Skin epidermis (tissue), 12 donors: ENCODE measurements at regions not wholly inside any gene's neighbourhood (a gene's known extent, or its start where the extent isn't known, plus 50 kb on each side); places are given as distances from the start of the nearest gene placed in this dataset.
"Not testable (repeated sequence)": the region's sequence is repeated elsewhere in the genome, so short reads cannot be mapped to it uniquely, and the experiment has no call there.

ENCODE experiments used
- H3K27ac ChIP-seq, 21 experiments: fragments of 200-600 bp; sonication (generic) in 11 of 21; one replicate each; pipeline ENCODE4 v1.5.0; 2020; ENCODE audit warnings: mild to moderate bottlenecking in 3 of 21, inconsistent platforms in 2 of 21, moderate library complexity in 2 of 21
- H3K4me3 ChIP-seq, 7 experiments: fragments of 200-600 bp; sonication (generic) in 2 of 7; one replicate each; pipeline ENCODE4 v1.5.0; 2020; ENCODE audit warnings: inconsistent platforms in 2 of 7, mild to moderate bottlenecking in 2 of 7, moderate library complexity in 1 of 7

DNA sequence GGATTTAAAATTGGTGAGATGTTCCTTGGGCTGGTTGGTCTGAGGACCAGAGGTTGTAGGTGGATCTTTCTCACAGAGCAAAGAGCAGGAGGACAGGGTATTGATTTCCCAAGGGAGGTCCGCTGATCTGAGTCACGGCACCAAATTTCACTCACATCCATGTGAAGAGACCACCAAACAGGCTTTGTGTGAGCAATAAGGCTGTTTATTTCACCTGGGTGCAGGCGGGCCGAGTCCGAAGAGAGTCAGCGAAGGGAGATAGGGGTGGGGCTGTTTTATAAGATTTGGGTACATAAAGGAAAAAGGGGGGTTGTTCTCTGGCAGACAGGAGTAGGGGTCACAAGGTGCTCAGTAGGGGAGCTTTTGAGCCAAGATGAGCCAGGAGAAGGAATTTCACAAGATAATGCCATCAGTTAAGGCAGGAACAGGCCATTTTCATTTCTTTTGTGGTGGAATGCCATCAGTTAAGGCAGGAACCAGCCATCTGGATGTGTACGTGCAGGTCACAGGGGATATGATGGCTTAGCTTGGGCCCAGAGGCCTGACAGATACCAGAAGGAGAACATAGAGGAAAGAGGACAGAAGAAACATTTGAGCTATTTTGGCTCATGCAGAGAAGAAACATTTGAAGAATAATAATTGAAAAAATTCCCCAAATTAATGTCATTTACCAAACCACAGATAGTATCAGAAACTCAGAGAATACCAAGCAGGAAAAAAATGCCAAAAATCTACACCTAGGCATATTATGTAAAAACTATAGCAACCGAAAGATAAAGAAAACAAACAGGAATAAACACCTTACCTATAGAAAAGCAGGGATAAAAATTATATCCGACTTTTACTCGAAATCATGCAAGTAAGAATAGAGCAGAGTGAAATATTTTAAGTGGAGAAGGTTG lies 585.2 kb upstream of the MDGA2 start:
- H3K27ac ChIP-seq, H3K4me3 ChIP-seq: not testable (repeated sequence)

DNA sequence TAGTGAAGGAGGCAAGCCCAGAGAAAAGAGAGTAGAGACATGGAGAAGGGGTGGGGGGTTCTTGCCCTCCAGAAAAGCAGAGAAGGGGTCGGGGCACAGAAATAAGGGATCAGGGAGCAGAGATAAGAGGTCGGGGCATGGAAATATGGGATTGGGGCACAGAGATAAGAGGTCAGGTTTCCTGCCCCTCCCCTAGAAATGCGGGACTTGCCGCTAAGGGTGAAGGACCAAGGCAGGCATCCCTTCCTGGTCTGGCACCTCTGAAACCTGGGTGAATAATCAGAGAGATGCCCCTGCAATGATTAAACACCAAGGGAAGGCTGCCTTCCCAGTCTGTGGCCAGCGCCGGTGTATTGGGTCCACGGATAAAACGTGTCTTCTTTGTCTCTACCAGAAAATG lies 584.5 kb upstream of the MDGA2 start:
- H3K27ac ChIP-seq, H3K4me3 ChIP-seq: not testable (repeated sequence)

DNA sequence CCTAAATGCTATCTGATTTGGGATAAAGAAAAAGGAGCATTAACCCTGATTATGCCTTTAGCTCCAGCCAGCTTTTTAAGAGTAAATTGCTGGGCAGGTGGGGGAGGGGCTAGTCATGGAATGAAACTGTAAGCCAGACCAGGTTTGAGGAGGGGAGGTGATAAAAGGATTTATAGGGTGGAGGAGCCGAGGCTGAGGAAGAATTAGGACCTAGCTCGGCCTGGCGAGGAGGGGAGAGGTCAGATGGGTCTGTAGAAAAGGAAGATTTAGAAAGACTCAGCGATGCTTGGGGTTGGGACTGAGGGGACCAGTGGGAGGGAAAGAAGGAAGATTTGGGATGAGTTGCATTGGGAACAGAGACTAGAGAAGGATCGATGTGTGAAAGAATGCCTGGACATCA lies 583.8 kb upstream of the MDGA2 start:
- not testable (repeated sequence) for H3K4me3 ChIP-seq

DNA sequence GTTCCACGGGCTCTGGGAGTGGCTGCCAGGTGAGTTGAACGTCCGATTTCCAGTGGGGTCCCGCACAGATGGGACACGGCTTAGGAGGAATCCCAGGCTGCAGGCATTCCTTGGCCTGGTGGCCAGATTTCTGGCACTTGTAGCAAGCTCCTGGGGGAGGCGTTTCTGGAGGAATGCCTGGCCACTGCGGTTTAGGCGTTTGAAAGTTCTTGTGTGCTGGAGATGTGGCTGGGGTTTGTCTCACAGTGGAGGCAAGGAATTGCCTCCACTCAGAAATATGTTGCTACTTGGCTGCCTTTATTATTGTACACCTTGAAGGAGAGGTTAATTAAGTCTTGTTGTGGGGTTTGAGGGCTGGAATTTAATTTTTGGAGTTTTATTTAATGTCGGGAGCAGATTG lies 583.3 kb upstream of the MDGA2 start:
- not testable (repeated sequence) for H3K4me3 ChIP-seq, H3K27ac ChIP-seq

More for the DNA sequence above, 583.8 kb upstream of the MDGA2 start:
- not testable (repeated sequence) for H3K27ac ChIP-seq

DNA sequence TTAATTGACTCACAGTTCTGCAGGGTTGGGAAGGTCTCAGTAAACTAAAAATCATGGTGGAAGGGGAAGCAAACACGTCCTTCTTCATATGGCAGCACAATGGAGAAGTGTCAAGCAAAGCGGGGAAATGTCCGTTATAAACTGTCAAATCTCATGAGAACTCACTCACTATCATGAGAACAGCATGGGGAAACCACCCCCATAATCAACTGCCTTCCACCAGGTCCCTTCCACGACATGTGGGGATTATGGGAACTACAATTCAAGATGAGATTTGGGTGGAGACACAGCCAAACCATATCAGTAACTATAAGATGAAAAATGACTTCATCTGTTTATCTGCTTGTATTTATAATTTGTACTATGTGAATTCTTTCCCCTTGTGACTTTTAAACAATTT lies 577.6 kb upstream of the MDGA2 start:
- Histone ChIP-seq H3K27ac (no peak overlapping the region), H3K4me3 (no peak overlapping the region)

DNA sequence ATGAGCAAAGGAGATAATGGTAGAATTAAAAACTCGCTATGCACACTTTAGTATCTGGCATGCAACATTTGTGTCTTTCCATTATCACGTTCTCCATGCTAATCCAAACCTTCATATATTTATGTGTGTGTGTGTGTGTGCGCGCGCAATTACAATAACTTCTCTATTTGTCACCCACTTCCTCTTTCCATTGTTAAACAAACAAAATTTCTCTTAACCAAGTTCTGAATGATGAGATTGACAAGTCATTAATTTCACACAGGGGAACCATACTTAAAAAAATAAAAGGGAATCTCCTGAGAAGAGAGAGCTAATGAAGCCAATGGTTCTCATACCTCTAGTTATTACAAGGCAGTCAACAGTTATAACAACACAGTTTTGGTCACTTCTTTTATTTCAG lies 575.9 kb upstream of the MDGA2 start:
- Histone ChIP-seq H3K27ac (no peak overlapping the region), H3K4me3 (no peak overlapping the region)

DNA sequence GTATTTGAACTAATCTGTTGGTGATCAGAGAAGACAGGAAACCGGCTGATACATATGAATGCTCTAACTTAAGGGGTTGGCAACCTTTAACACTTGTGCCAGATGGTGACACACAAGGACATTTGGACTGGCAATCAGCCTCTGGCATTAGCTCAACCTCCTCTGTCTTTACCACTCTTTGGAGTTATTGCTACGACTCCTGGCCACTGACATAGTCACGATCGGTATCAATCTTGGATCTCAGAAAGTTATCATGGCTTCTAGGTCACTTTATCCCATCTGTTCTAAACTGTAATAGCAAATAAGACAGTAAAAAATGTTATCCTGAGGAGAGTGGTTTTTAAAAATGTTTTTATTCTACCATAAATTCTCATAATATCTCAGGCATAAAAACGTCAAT lies 575.2 kb upstream of the MDGA2 start:
- Histone ChIP-seq H3K4me3 (no peak overlapping the region), H3K27ac (no peak overlapping the region)

DNA sequence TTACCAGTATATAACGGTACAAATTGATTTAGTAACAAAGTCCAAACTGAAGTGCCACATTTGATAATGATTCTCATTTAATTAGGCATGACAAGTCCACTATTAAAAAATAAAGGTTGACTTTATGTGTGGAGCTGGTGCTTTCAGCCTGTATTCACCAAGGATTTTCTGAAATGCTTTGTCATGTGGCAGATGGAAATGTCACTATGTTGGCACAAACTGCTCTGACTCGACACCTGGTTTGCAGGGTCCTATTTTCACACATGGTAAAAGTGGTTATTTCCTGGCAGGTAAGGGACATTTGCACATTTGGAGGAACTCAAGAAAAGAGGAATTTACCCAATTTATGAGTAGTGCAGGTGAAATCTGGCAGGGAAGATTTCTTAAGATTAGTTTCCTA lies 572.6 kb upstream of the MDGA2 start:
- no peak overlapping the region for H3K27ac ChIP-seq
- H3K4me3 ChIP-seq, result no peak overlapping the region

DNA sequence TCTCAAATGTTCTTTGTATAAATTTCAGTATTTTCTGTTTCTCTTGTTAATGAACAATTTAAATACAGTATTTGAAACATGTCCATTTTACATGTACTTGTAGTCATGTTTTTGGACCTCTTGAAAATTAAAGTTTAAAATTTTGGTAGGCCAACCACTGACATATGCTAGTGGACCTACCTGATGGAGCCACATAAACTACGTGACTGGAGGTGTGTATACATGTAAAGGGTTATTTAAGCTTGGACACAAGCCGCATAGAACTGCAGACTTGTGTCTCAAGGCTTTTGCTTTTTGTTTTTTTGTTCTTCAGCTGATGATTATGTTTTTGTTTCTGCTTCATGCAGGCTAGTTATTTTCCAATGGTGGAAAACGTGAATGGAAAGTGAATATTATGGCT lies 568.5 kb upstream of the MDGA2 start:
- H3K4me3 ChIP-seq, result no peak overlapping the region

DNA sequence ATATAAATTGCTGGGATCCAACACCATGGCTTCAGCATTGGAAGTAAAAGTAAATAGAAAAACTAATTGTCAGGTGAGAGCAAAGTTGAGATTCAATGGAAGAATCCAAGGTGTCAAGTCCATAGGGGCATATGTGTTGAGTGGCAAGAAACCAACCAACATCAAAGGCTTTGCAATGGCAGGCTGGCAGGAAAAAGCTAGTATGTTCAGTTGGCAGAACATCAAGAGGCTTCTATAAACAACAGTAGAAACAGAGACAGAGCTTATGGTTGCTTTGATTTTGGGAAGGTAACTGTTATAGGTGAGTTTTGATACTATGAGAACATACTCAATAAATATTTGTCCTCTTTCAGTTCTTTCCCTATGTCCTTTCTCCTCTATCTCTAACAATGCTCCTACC lies 553.7 kb upstream of the MDGA2 start:
- Histone ChIP-seq H3K27ac (no peak overlapping the region), H3K4me3 (no peak overlapping the region)

More for the DNA sequence above, 568.5 kb upstream of the MDGA2 start:
- H3K27ac ChIP-seq, result no peak overlapping the region

DNA sequence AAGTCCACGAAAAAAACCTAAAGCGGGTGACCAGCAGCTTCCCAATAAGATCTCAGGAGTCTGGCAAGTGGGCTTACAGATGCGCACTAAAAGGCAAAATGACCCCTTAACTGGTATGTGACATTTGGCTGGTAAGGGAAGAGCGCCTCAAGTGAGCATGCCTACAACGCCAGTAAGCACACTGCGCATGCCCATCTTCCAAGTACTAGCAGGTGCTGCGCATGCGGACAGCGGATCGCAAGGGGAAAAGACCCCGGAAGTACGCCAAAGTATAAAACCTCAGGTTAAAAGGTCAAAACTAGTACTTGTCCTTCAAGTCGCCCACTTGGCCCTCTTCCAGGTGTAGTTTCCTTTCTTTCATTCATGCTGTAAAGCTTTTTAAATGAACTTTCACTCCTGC lies 518.5 kb upstream of the MDGA2 start:
- no peak overlapping the region for H3K4me3 ChIP-seq
- no peak overlapping the region for H3K27ac ChIP-seq

DNA sequence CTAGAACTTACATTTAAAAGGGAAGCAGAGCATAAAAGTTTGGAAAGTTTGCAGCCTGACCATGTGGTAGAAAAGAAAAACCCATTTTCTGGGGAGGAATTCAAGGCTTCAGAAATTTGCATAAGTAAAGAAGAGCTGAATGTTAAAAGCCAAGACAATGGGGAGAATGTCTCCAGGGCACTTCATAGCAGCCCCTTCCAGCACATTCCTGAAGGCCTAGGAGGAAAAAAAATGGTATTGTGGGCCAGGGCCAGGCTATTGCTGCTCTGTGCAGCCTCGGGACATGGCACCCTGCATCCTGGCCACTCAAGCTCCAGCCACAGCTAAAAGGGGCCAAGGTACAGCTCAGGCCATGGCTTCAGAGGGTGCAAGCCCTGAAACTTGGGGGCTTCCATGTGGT lies 474.2 kb upstream of the MDGA2 start:
- not testable (repeated sequence) for H3K4me3 ChIP-seq, H3K27ac ChIP-seq

DNA sequence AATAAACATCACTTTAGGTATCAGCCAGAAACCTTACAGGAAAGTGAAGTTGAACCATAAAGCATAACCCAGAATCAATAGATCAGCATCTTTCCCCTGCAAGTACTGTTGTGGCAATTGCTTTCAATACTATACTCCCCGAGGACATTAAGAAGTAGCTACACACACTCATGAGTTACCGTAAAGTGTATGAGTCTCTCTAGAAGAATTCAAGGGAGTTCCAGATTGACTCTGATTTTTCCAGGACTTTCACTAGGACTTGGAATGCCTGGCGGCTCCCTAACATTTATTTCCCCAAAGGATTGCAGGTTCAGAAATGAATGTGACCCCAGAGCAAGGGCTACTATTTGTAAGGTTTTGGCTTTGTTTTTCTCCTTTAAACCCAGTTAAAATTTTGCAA lies 465.4 kb upstream of the MDGA2 start:
- Histone ChIP-seq H3K4me3 (no peak overlapping the region), H3K27ac (no peak overlapping the region)

DNA sequence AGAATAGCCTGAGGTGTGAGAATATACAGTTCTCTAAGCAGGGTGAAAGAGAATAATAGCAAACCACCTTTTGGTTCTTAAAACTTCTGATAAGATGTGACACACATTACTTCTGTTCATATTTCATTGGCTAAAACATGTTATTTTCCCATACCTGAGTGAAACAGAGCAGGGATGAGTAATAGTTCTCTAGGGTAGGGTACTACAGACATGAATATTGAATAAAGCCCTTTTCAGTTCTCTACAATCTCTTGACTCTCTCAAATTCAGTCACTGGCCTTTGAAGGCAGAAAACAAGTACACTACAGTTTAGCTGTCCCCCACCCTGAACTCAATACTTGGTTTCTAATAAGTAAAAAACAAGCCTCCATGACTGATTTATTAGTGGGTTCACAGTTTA lies 454.1 kb upstream of the MDGA2 start:
- Histone ChIP-seq H3K27ac (no peak overlapping the region), H3K4me3 (no peak overlapping the region)

DNA sequence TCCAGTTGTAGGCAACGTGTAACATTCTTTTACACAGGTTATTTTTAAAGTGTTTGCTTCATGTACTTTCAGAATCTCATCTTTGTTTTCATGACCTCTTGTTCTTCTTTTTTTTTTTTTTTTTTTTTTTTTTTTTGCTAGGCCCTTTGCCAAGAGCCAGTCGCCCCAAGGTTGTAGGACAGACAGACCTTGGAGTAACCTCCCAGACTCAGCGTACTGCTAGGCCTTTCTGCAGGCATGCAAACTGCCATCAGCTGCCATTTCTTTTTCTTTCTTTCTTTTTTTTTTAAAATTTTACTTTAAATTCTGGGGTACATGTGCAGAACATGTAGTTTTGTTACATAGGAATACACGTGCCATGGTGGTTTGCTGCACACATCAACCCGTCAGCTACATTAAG lies 452.3 kb upstream of the MDGA2 start:
- H3K4me3 ChIP-seq, result no peak overlapping the region
- no peak overlapping the region for H3K27ac ChIP-seq

DNA sequence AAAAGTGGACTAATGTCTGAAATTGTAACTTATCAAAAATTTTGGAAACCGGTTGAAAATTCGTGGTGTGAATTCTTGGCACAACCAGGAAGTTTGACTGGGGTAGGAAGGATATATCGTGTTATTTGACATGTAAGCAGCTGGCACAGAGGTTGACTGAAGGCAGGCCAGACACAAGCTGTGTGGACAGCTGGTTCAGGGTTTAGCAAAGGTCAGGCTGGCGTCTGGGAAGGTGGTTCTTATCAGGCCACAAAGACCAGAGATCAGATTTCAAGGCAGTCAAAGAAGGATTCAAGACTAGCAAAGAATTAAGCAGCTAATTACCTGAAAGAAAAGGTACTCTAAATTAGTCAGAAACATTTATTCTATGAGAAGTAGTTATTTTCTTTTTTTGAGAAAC lies 450.2 kb upstream of the MDGA2 start:
- H3K27ac ChIP-seq, result no peak overlapping the region
- no peak overlapping the region for H3K4me3 ChIP-seq

DNA sequence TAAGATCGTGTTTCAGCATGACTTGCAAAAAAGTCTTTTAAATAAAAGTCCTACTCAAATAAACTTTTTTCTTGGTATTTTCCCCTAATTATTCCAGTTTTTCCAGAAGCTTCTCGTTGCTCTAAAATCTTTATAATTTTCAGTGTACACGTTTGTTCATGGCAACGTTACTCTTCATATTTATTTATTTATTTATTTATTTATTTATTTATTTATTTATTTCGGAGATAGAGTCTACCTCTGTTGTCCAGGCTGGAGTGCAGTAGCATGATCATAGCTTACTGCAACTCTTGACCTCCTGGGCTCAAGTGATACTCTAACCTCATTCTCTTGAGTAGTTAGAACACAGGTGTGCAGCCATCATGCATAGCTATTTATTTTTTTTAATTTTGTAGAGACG lies 438.3 kb upstream of the MDGA2 start:
- H3K4me3 ChIP-seq, result no peak overlapping the region
- H3K27ac ChIP-seq, result no peak overlapping the region

DNA sequence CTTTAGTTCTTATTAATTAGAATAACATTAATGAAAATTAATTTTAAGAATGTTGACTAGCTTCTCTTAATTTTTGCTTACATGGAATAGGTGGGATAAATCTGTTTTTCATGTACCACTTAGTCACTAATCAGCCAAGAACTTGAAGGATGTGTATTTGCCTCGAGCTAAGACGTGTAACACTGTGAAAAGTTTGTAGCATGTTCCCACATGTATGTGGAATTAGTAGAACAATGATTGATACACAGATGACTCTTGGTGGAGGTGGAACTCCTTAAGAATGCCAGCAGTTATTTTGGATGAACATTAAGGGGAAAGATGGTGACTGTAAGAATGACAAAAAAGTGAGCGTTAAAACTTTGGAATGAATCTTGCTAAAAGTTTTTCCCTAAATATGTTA lies 435.7 kb upstream of the MDGA2 start:
- Histone ChIP-seq H3K27ac (no peak overlapping the region), H3K4me3 (no peak overlapping the region)

DNA sequence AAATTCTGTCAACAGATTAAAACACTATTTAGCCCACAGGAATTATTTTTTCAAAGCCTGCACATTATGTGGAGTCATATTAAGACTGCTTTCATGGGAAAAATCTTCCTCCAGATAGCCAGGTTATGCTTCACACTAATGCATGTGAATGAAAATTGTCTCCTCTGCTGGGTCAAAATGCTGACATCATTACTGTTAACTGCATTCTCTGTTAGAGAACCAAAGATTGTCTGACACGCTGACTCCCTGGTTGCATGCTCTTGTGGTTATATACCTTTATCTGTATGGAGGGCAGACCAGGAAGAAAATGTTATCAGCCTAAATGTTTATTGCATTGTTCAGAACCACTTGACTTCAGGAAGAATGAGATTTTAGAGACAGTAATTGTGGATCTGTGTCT lies 432.2 kb upstream of the MDGA2 start:
- no peak overlapping the region for H3K4me3 ChIP-seq
- H3K27ac ChIP-seq, result no peak overlapping the region

DNA sequence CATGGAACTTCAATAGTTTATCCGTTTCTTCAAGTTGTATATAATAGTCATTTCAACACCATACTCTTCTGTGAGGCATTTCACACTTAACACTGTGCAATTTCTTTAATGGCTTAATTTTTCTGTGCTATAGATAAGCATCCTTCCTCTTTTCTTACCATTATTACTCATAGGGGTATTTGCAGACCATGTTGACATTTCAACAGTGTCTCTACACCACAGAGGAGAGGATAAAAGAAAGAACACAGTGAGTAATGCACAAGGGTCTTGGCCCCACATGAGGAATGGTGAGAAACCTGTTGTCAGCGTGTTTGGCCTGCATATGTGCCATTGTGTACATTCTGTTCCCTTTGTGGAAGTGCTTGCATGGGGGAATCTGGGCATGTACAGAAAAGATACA lies 421.5 kb upstream of the MDGA2 start:
- H3K4me3 ChIP-seq, result no peak overlapping the region
- no peak overlapping the region for H3K27ac ChIP-seq

DNA sequence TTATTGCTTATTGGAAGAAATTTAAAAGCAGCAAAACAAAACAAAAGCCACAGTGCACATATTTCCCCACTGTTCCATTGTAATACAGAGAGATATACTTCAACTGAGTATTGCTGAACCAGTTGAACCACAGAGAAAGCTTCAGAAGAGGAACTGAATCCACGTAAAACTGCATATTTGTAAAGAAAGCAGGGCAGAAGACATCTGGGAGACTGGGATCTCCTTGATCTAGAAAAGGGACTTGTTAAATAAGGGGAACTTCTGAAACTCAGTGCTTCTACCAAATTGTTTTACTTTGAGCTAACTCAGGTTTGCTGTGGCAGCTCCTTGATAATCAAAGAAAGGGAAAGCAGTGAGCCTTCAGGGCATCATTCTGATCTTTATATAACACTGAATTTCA lies 411.1 kb upstream of the MDGA2 start:
- no peak overlapping the region for H3K4me3 ChIP-seq
- no peak overlapping the region for H3K27ac ChIP-seq

DNA sequence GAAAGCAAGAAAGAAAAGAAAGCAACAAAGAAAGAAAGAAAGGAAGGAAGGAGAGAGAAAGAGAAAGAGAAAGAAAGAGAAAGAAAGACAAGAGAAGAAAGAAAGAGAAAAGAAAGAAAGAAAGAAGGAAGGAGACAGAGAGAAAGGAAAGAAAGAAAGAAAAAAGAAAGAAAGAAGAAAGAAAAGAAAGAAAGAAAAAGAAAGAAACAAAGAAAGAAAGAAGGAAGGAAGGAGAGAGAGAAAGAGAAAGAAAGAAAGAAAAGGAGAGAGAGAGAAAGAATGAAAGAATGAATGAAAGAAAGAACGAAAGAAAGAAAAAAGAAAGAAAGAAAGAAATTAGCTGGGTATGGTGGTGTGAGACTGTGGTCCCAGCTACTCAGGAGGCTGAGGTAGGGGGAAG lies 400.1 kb upstream of the MDGA2 start:
- H3K27ac ChIP-seq, result no peak overlapping the region
- H3K4me3 ChIP-seq, result no peak overlapping the region
